CD8-positive, alpha-beta memory T cell (primary cell): ENCODE measurements at regions not wholly inside any gene's neighbourhood (a gene's known extent, or its start where the extent isn't known, plus 50 kb on each side); places are given as distances from the start of the nearest gene placed in this dataset.
A peak's percentile ranks its signal among the peaks of the same experiment; 100 is the strongest.

Experiments used
- CTCF ChIA-PET: fragments of 350-600 bp; sonication (Branson Sonifier 250); formaldehyde crosslinking; loops from one replicate; lab custom pipeline; 2021; ENCODE audit warnings: antibody characterized with exemption; lab: Charles Lee
- POLR2A ChIA-PET: fragments of 350-600 bp; sonication (Branson Sonifier 250); formaldehyde crosslinking; loops from one replicate; lab custom pipeline; 2021; ENCODE audit warnings: antibody characterized with exemption; lab: Charles Lee
- DNase-seq, 5 donors: peaks; one replicate each; pipeline versions ENCODE4 v3.0.0 to v3.0.0-alpha.2; 2020 to 2022; ENCODE audit warnings: mixed read lengths in 1 of 5
- H3K27ac ChIP-seq: one replicate; pipeline ENCODE4 v1.7.0; 2013; ENCODE audit warnings: low read depth, mild to moderate bottlenecking, low read length, moderate library complexity
- H3K27me3 ChIP-seq: 2 replicates; pipeline ENCODE4 v1.7.0; 2013; ENCODE audit warnings: low read length, mild to moderate bottlenecking; ENCODE audit not compliant: insufficient read depth, poor library complexity, severe bottlenecking
- H3K36me3 ChIP-seq: 2 replicates; pipeline ENCODE4 v1.7.0; 2013; ENCODE audit warnings: mild to moderate bottlenecking, low read length, moderate library complexity; ENCODE audit not compliant: insufficient read depth
- H3K4me1 ChIP-seq: 2 replicates; pipeline ENCODE4 v1.7.0; 2013; ENCODE audit warnings: mild to moderate bottlenecking, low read length, moderate library complexity; ENCODE audit not compliant: insufficient read depth
- H3K4me3 ChIP-seq: 2 replicates; pipeline ENCODE4 v1.7.0; 2013; ENCODE audit warnings: mild to moderate bottlenecking, low read length
- H3K9me3 ChIP-seq: 2 replicates; pipeline ENCODE4 v1.7.0; 2013; ENCODE audit warnings: mild to moderate bottlenecking, low read length
- H3K27ac Mint-ChIP-seq, 8 donors: one replicate each; pipeline ENCODE4 v1.8.0; 2020 to 2021; ENCODE audit warnings: mixed read lengths in 8 of 8, mild to moderate bottlenecking in 6 of 8, inconsistent platforms in 3 of 8, moderate library complexity in 3 of 8
- H3K27me3 Mint-ChIP-seq, 2 donors: one replicate each; pipeline ENCODE4 v1.8.0; 2020 to 2021; ENCODE audit warnings: mixed read lengths in 2 of 2, mild to moderate bottlenecking in 1 of 2, moderate library complexity in 1 of 2
- H3K36me3 Mint-ChIP-seq, 3 donors: one replicate each; pipeline ENCODE4 v1.8.0; 2020 to 2021; ENCODE audit warnings: mixed read lengths in 3 of 3, inconsistent platforms in 1 of 3, mild to moderate bottlenecking in 1 of 3
- H3K4me1 Mint-ChIP-seq, 3 donors: one replicate each; pipeline ENCODE4 v1.8.0; 2020 to 2021; ENCODE audit warnings: mixed read lengths in 3 of 3, inconsistent platforms in 1 of 3, mild to moderate bottlenecking in 1 of 3
- H3K4me3 Mint-ChIP-seq, 7 donors: one replicate each; pipeline ENCODE4 v1.8.0; 2020 to 2021; ENCODE audit warnings: mixed read lengths in 7 of 7, mild to moderate bottlenecking in 6 of 7, moderate library complexity in 4 of 7, inconsistent platforms in 2 of 7
- H3K9me3 Mint-ChIP-seq, 5 donors: one replicate each; pipeline ENCODE4 v1.8.0; 2020 to 2022; ENCODE audit warnings: mixed read lengths in 5 of 5, mild to moderate bottlenecking in 3 of 5, moderate library complexity in 2 of 5, inconsistent platforms in 1 of 5

DNA sequence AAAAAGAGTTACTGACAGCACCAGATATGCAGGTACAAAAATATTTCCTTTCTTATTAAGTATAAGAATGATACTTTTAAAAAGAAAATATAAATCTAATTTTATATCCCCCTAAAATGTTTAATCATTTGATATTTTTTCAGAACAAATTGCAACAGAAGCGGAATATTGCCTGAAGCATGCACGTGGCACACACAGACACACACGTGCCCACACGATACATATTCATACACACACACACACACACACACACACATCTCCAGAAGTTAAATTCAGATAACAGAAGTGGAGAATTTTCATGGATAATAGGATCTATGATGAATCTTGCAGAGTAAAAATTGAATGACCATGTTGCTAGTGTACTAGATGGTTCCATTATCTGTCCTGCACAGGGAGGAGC lies 445.2 kb downstream of the GPAT3 start:
- Mint-ChIP-seq H3K36me3 (no peaks in the 10 kb centered on the region), H3K27me3 (no peaks in the 10 kb centered on the region)

DNA sequence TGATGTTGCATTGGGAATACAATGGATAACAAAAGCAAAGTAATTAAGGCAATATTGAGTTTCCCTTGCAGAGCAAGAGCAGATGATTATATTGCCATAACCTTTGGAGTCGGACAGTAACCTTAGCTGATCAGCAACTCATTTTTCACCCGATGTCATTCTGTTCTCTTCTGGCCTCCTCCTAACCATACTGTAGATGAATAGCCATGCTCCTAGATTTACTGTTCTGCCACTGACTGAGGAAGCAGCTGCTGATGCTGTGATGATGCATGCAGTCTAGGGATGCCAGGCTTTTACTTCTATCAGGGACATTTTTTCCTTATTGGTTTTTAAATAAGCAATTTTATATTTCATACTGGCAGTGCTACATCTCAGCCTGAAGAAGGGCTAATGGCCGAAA lies 443.9 kb downstream of the GPAT3 start:
- CTCF ChIA-PET: no interaction called here
- Histone ChIP-seq H3K27me3 (no peaks in the 10 kb centered on the region), H3K4me3 (no peak overlapping the region), H3K9me3 (no peaks in the 10 kb centered on the region), H3K36me3 (no peaks in the 10 kb centered on the region), H3K4me1 (no peaks in the 10 kb centered on the region), H3K27ac (no peak overlapping the region)
- no peaks in the 10 kb centered on the region for H3K36me3 Mint-ChIP-seq
- peaks cover 0 to 4% (median 0%) of the 10 kb centered on the region in 5 donors for H3K9me3 Mint-ChIP-seq
- no peaks in the 10 kb centered on the region for H3K27me3 Mint-ChIP-seq
- POLR2A ChIA-PET: no interaction called here
- H3K27ac Mint-ChIP-seq: no peak overlapping the region
- no peak for DNase-seq
- H3K4me1 Mint-ChIP-seq: no peaks in the 10 kb centered on the region
- H3K4me3 Mint-ChIP-seq: no peak overlapping the region

More for the DNA sequence above, 445.2 kb downstream of the GPAT3 start:
- POLR2A ChIA-PET: no interaction called here
- peaks cover 0 to 4% (median under 1%) of the 10 kb centered on the region in 5 donors for H3K9me3 Mint-ChIP-seq
- H3K27ac Mint-ChIP-seq: no peak overlapping the region
- CTCF ChIA-PET: no interaction called here
- Histone ChIP-seq H3K36me3 (no peaks in the 10 kb centered on the region), H3K4me3 (no peak overlapping the region), H3K9me3 (no peaks in the 10 kb centered on the region), H3K4me1 (no peaks in the 10 kb centered on the region), H3K27me3 (no peaks in the 10 kb centered on the region), H3K27ac (no peak overlapping the region)
- no peaks in the 10 kb centered on the region for H3K4me1 Mint-ChIP-seq
- H3K4me3 Mint-ChIP-seq: no peak overlapping the region
- DNase-seq: no peak

DNA sequence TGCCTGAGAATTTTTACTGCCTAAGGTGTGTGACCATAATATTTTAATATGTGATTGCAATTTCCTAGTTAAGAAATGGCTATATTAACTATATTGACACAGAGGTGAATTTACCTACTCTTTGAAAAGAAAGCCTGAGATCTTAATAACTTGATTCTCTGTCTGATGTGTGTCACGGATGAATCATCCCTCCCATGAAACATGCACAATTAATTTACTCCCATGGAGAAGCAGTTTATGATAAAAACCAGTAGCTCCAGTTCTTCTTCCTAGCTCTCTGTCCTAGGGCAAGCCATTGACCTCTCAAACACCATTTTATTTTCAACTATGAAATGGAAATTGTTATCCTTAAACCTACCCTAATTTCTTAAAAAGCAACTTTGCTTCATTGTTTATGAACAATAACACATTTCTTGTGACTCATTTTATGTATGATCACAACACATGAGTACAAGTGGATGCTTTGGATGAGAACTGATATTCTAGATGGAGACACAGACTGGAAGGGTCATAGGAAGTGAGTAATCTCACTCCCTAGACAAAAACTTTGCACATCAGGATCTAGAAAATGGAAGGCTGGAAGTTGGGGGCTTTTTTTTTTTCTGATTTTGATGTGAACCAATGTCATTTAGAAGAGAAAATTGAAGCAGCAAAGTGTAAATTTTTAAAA lies 438.3 kb downstream of the GPAT3 start:
- Mint-ChIP-seq H3K4me1 (no peaks in the 10 kb centered on the region), H3K36me3 (peaks cover 0 to 1% (median 0%) of the 10 kb centered on the region in 3 donors), H3K27me3 (no peaks in the 10 kb centered on the region), H3K4me3 (no peak overlapping the region), H3K27ac (no peak overlapping the region), H3K9me3 (peaks cover 0 to 3% (median 0%) of the 10 kb centered on the region in 5 donors)
- no peak for DNase-seq
- POLR2A ChIA-PET: no interaction called here
- Histone ChIP-seq H3K4me1 (no peaks in the 10 kb centered on the region), H3K27me3 (no peaks in the 10 kb centered on the region), H3K36me3 (no peaks in the 10 kb centered on the region), H3K27ac (no peak overlapping the region), H3K9me3 (no peaks in the 10 kb centered on the region), H3K4me3 (no peak overlapping the region)
- CTCF ChIA-PET: no interaction called here

DNA sequence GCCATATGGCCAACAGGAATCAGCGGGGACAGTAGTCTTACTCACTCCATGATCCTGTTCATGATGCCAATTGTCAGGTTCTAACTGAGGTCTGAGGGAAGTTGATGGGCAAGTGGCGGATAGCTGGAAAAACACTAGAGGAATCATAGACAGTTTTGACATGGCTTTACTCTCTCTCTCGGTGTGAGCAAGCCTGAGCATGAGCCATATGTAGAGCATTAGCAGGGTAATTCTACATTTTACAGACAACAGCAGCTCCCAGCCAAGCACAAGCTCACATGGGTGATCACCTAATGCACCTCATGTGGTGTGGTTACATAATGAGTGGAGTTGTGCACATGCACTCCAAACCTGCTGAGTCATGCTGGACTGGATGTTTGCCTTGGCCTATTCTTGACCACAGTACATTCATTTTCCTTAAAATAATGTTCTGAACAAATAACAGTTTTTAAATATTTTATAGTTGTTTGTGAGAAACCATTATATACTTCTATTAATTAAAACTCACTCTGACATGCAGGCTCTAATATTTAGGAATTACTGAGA lies 429.2 kb downstream of the GPAT3 start:
- Mint-ChIP-seq H3K9me3 (peaks cover 0 to 13% (median 3%) of the 10 kb centered on the region in 5 donors), H3K4me3 (no peak overlapping the region), H3K36me3 (no peaks in the 10 kb centered on the region), H3K27ac (peak overlapping the region in 1 of 8 donors; percentile 5), H3K4me1 (no peaks in the 10 kb centered on the region), H3K27me3 (no peaks in the 10 kb centered on the region)
- H3K27me3 ChIP-seq: no peaks in the 10 kb centered on the region
- no peak for DNase-seq
- H3K4me3 ChIP-seq: no peak overlapping the region
- ChIA-PET CTCF (no interaction called here), POLR2A (no interaction called here)
- no peak overlapping the region for H3K27ac ChIP-seq
- no peaks in the 10 kb centered on the region for H3K36me3 ChIP-seq
- no peaks in the 10 kb centered on the region for H3K4me1 ChIP-seq
- H3K9me3 ChIP-seq: no peaks in the 10 kb centered on the region

DNA sequence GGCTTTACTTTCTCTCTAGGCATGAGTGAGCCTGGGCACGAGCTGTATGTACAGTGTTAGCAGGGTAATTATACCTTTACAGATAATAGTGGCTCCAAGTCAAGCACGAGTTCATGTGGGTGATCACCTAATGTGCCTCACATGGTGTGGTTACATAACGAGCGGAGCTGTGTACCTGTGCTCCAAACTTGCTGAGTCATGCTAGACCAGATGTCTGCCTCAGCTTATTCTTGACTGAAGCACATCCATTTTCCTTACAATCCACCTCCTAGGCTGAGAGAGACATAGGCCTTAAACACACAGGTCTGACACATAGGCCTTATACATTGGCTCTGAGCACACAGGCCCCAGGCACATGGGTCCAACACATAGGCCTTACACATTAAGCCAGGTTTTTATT lies 426.6 kb downstream of the GPAT3 start:
- ChIA-PET CTCF (no interaction called here), POLR2A (no interaction called here)
- no peak for DNase-seq
- no peak overlapping the region for H3K4me3 ChIP-seq
- no peaks in the 10 kb centered on the region for H3K4me1 ChIP-seq
- Mint-ChIP-seq H3K4me3 (no peak overlapping the region), H3K9me3 (peaks cover 0 to 12% (median 3%) of the 10 kb centered on the region in 5 donors), H3K27ac (no peak overlapping the region), H3K36me3 (no peaks in the 10 kb centered on the region), H3K4me1 (no peaks in the 10 kb centered on the region), H3K27me3 (no peaks in the 10 kb centered on the region)
- no peaks in the 10 kb centered on the region for H3K36me3 ChIP-seq
- H3K27me3 ChIP-seq: no peaks in the 10 kb centered on the region
- H3K9me3 ChIP-seq: no peaks in the 10 kb centered on the region
- no peak overlapping the region for H3K27ac ChIP-seq

DNA sequence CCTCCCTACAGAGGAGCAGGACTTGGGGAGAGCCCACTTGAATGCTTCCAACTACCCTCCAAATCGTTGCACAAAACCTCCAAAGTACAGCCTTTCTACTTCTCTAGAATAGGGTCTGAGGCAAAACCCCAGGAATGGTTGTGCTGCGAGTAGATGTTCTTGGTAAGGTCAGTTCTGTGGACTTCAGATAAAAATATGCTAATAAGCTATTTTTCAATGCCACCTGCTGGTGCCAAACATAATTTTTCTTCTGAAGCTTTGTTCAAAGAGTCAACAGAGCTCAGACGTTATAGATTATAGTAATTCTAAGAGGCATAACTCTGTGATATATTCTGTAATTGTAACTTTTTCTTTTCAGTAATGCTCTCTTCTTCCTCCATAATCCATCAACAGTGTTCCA lies 425.7 kb downstream of the GPAT3 start:
- no peaks in the 10 kb centered on the region for H3K27me3 Mint-ChIP-seq
- no peak overlapping the region for H3K27ac ChIP-seq
- no peaks in the 10 kb centered on the region for H3K4me1 ChIP-seq
- no peaks in the 10 kb centered on the region for H3K27me3 ChIP-seq
- no peaks in the 10 kb centered on the region for H3K36me3 ChIP-seq
- ChIA-PET CTCF (no interaction called here), POLR2A (no interaction called here)
- DNase-seq: no peak
- no peaks in the 10 kb centered on the region for H3K36me3 Mint-ChIP-seq
- H3K4me3 Mint-ChIP-seq: no peak overlapping the region
- H3K9me3 Mint-ChIP-seq: peaks cover 0 to 15% (median 6%) of the 10 kb centered on the region in 5 donors
- H3K4me1 Mint-ChIP-seq: no peaks in the 10 kb centered on the region
- no peak overlapping the region for H3K27ac Mint-ChIP-seq
- no peak overlapping the region for H3K4me3 ChIP-seq
- no peaks in the 10 kb centered on the region for H3K9me3 ChIP-seq

DNA sequence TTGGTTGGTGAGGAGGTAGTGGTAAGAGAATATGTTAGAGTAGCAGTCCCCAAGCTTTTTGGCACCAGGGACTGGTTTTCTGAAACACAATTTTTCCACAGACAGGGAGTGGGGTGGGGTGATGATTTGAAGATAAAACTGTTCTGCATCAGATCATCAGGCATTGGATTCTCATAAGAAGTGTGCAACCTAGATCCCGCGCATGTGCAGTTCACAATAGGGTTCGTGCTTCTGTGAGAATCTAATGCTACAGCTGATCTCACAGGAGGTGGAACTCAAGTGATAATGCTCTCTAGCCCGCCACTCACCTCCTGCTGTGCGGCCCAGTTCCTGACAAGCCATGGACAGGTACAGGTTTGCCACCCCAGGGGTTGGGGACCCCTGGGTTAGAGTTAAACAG lies 423.3 kb downstream of the GPAT3 start:
- no peaks in the 10 kb centered on the region for H3K36me3 ChIP-seq
- H3K4me3 ChIP-seq: no peak overlapping the region
- DNase-seq: no peak
- Mint-ChIP-seq H3K4me1 (no peaks in the 10 kb centered on the region), H3K4me3 (no peak overlapping the region), H3K36me3 (no peaks in the 10 kb centered on the region), H3K27me3 (no peaks in the 10 kb centered on the region), H3K9me3 (peaks cover 0 to 6% (median 5%) of the 10 kb centered on the region in 5 donors), H3K27ac (no peak overlapping the region)
- no peak overlapping the region for H3K27ac ChIP-seq
- H3K27me3 ChIP-seq: no peaks in the 10 kb centered on the region
- H3K4me1 ChIP-seq: no peaks in the 10 kb centered on the region
- CTCF ChIA-PET: no interaction called here
- H3K9me3 ChIP-seq: no peaks in the 10 kb centered on the region
- POLR2A ChIA-PET: no interaction called here

DNA sequence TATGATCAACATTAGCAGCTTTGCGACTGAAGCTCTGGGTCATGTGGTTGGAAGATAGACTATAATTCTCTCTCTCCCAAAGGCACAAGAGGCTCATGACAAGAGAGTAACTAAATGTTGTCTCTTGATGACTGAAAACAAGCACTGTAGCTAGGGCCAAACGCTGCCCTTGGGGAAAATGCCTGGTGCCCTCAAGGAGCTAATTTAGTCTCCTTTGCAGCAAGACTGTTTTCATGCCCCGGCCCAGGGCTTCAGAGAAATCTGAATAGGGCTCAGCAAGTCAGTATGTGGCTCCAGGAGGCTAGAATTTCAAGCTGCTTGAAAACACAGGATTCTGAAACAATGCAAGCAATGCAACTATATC lies 411.9 kb downstream of the GPAT3 start:
- H3K4me3 ChIP-seq: no peak overlapping the region
- H3K27me3 ChIP-seq: no peaks in the 10 kb centered on the region
- H3K36me3 ChIP-seq: no peaks in the 10 kb centered on the region
- no peak overlapping the region for H3K27ac ChIP-seq
- H3K9me3 ChIP-seq: no peaks in the 10 kb centered on the region
- Mint-ChIP-seq H3K36me3 (no peaks in the 10 kb centered on the region), H3K27me3 (no peaks in the 10 kb centered on the region), H3K4me1 (no peaks in the 10 kb centered on the region), H3K9me3 (peaks cover 0 to 3% (median 0%) of the 10 kb centered on the region in 5 donors), H3K4me3 (no peak overlapping the region), H3K27ac (no peak overlapping the region)
- H3K4me1 ChIP-seq: no peaks in the 10 kb centered on the region
- ChIA-PET CTCF (no interaction called here), POLR2A (no interaction called here)
- DNase-seq: no peak
